Fibroblast of pulmonary artery (primary cell): ENCODE measurements at regions not wholly inside any gene's neighbourhood (a gene's known extent, or its start where the extent isn't known, plus 50 kb on each side); places are given as distances from the start of the nearest gene placed in this dataset.

Experiments
- DNase-seq: peaks from one replicate; pipeline ENCODE4 v3.0.0-alpha.2; 2010; ENCODE audit warnings: low read depth
- H3K4me3 ChIP-seq: replicated peaks from 2 replicates; pipeline ENCODE4 v1.5.1; 2011; ENCODE audit warnings: low read depth, mild to moderate bottlenecking, control low read depth, low read length, moderate library complexity
- CTCF ChIP-seq: IDR thresholded peaks from 2 replicates; pipeline ENCODE4 v1.5.1; 2011; ENCODE audit warnings: mild to moderate bottlenecking, control low read depth, low read length, inconsistent platforms; ENCODE audit errors: missing control alignments

GRCh38 chr17:72413077-72414031 lies 292.5 kb downstream of the SOX9 start:
- no peak overlapping the region for H3K4me3 ChIP-seq
- no peak for TF ChIP-seq CTCF
- DNase-seq = no peak

DNA sequence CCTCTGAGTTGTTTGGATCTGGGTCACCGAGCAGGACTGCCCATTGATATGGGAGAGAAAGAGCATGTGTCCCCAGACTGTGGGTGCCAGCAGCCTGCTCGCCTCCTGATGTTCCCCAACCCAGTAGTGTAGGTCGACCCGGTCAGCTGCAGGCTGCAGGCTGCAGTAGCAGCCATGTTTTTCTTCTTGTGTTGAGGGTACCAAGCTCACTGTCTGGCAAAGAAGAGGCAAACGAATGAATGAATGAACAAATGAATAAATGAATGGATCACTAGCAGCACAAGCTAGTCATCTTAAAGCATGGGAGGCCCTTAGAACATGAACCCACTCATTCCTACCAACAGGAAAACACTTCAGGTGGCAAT lies 293.2 kb downstream of the SOX9 start:
- no peak for TF ChIP-seq CTCF
- no peak overlapping the region for H3K4me3 ChIP-seq
- no peak for DNase-seq

GRCh38 chr17:72414967-72415853 lies 294.4 kb downstream of the SOX9 start:
- no peak overlapping the region for H3K4me3 ChIP-seq
- DNase-seq = no peak
- no peak for TF ChIP-seq CTCF

DNA sequence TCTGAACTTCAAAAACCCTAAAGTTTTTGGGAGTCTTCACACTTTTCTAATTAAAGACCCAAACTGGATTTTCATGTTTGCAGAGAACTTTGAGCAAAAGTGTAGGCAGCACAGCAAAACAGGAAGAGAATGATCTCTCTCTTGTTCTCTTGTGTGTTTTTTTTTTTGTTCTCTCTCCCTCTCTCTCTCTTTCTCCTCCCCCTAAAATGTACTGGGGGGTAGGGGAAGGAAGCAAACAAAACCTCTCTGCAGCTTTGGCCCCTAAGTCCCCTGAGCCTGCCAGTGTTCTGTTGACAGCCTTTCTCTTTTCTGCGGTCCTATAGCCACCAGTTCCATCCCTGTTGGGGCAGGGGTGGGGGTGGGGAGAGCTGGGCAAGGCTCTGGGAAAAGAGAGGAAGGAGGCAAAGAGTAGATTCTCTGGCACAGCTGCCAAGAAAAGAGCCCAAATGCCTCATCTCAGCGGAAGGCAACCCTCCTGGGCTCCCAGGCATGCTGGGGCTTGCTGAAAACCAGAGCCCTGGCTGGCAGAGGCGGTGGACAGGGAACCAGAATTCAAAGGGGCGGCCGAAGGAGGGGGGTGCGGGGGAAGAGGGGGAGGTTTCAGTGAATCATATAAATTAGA lies 295.3 kb downstream of the SOX9 start:
- H3K4me3 ChIP-seq = no peak overlapping the region
- no peak for DNase-seq
- TF ChIP-seq CTCF = no peak

GRCh38 chr17:72416905-72417304 lies 296.1 kb downstream of the SOX9 start:
- no peak for DNase-seq
- TF ChIP-seq CTCF = no peak
- H3K4me3 ChIP-seq = no peak overlapping the region

DNA sequence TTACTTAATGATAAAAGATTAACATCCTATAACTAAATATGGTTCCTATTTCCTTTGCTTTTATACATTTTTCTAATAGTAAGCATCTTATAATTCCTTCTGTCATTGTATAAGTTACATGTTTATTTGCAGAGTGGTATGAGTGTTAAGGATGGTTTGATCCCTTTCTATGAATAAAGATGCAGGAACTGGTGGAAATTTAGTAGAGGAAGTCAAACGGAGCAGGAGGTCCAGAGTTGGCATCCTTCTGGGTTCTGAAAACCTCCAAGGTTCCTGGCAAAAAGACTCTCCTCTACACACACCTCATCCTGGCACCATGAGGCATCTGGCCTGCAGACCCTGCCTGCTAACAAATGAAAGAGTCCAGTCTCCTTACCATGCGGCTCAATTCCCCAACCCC lies 296.8 kb downstream of the SOX9 start:
- no peak for DNase-seq
- no peak for TF ChIP-seq CTCF
- no peak overlapping the region for H3K4me3 ChIP-seq
